GM23338 (cell line): ENCODE measurements at regions not wholly inside any gene's neighbourhood (a gene's known extent, or its start where the extent isn't known, plus 50 kb on each side); places are given as distances from the start of the nearest gene placed in this dataset.

Experiments
- ATAC-seq: fragments of 200-7000 bp; cut with Tn5 transposase; 3 replicates; pipeline ENCODE4 v1.9.1; 2020
- DNase-seq: peaks from one replicate; pipeline ENCODE4 v3.0.0-alpha.2; 2015; ENCODE audit warnings: low spot score
- H2AFZ ChIP-seq: fragments of 200-600 bp; sonication (generic); 2 replicates; pipeline ENCODE4 v1.8.0; 2016; ENCODE audit warnings: antibody characterized with exemption, mild to moderate bottlenecking, moderate library complexity
- H3F3A ChIP-seq: fragments of 200-600 bp; sonication (generic); replicated peaks from 2 replicates; pipeline ENCODE4 v1.8.0; 2017; ENCODE audit warnings: antibody characterized with exemption, mixed run types, low read depth
- H3K27ac ChIP-seq: fragments of 200-600 bp; sonication (generic); 2 replicates; pipeline ENCODE4 v1.6.1; 2016; ENCODE audit warnings: low read depth
- H3K27me3 ChIP-seq: fragments of 200-600 bp; sonication (generic); 2 replicates; pipeline ENCODE4 v1.8.0; 2016; ENCODE audit warnings: mild to moderate bottlenecking, mixed run types, moderate library complexity; ENCODE audit not compliant: insufficient read depth
- H3K36me3 ChIP-seq: fragments of 200-600 bp; sonication (generic); 2 replicates; pipeline ENCODE4 v1.8.0; 2016; ENCODE audit warnings: mild to moderate bottlenecking; ENCODE audit not compliant: insufficient read depth
- H3K4me1 ChIP-seq: fragments of 200-600 bp; sonication (generic); 2 replicates; pipeline ENCODE4 v1.8.0; 2016; ENCODE audit warnings: mild to moderate bottlenecking, moderate library complexity; ENCODE audit not compliant: insufficient read depth
- H3K4me2 ChIP-seq: fragments of 200-600 bp; sonication (generic); 2 replicates; pipeline ENCODE4 v1.7.1; 2017; ENCODE audit warnings: mixed run types
- H3K4me3 ChIP-seq: fragments of 200-600 bp; sonication (generic); 2 replicates; pipeline ENCODE4 v1.6.1; 2016; ENCODE audit warnings: mixed run types
- H3K79me2 ChIP-seq: fragments of 200-600 bp; sonication (generic); replicated peaks from 2 replicates; pipeline ENCODE4 v1.8.0; 2017; ENCODE audit warnings: mild to moderate bottlenecking; ENCODE audit not compliant: insufficient read depth
- H3K9me2 ChIP-seq: fragments of 200-600 bp; sonication (generic); 2 replicates; pipeline ENCODE4 v1.8.0; 2017; ENCODE audit not compliant: insufficient read depth
- H4K20me1 ChIP-seq: fragments of 200-600 bp; sonication (generic); replicated peaks from 2 replicates; pipeline ENCODE4 v1.8.0; 2017; ENCODE audit warnings: mild to moderate bottlenecking; ENCODE audit not compliant: insufficient read depth
- H3K27ac Mint-ChIP-seq: 2 replicates; pipeline ENCODE4 v1.8.0; 2020; ENCODE audit warnings: inconsistent platforms, mild to moderate bottlenecking, moderate library complexity, mixed read lengths
- H3K27me3 Mint-ChIP-seq: 3 replicates; pipeline ENCODE4 v1.8.0; 2022; ENCODE audit warnings: low read depth, mild to moderate bottlenecking, moderate library complexity, mixed read lengths, inconsistent platforms; ENCODE audit not compliant: insufficient read depth, poor library complexity
- H3K36me3 Mint-ChIP-seq: 3 replicates; pipeline ENCODE4 v1.8.0; 2021; ENCODE audit warnings: low read depth, mild to moderate bottlenecking, inconsistent platforms, moderate library complexity, mixed read lengths
- H3K4me1 Mint-ChIP-seq: 3 replicates; pipeline ENCODE4 v1.8.0; 2020; ENCODE audit warnings: mild to moderate bottlenecking, inconsistent platforms, mixed read lengths
- H3K4me3 Mint-ChIP-seq: 3 replicates; pipeline ENCODE4 v1.8.0; 2021; ENCODE audit warnings: moderate library complexity, mild to moderate bottlenecking, inconsistent platforms, mixed read lengths
- H3K9me3 Mint-ChIP-seq: 3 replicates; pipeline ENCODE4 v1.8.0; 2020; ENCODE audit warnings: moderate library complexity, mild to moderate bottlenecking, inconsistent platforms, mixed read lengths
- CREB1 ChIP-seq: fragments of 250-450 bp; sonication (Bioruptor Pico); IDR thresholded peaks from 2 replicates; pipeline ENCODE4 v1.5.0; 2020; ENCODE audit warnings: low read depth, mild to moderate bottlenecking, moderate library complexity
- EZH2 ChIP-seq: fragments of 200-600 bp; sonication (generic); IDR thresholded peaks from one replicate; pipeline ENCODE4 v1.8.0; 2017; ENCODE audit warnings: antibody characterized with exemption, mild to moderate bottlenecking, low read depth; ENCODE audit not compliant: unreplicated experiment
- EZH2phosphoT487 ChIP-seq: fragments of 200-600 bp; sonication (generic); IDR thresholded peaks from one replicate; pipeline ENCODE4 v1.8.1; 2018; ENCODE audit warnings: antibody characterized with exemption; ENCODE audit not compliant: unreplicated experiment
- JUNB ChIP-seq: IDR thresholded peaks from one replicate; pipeline ENCODE4 v1.6.1; 2016; ENCODE audit warnings: antibody characterized with exemption; ENCODE audit not compliant: unreplicated experiment
- NANOG ChIP-seq: IDR thresholded peaks from 2 replicates; pipeline ENCODE4 v1.6.1; 2016; ENCODE audit warnings: antibody characterized with exemption, borderline replicate concordance
- POLR2AphosphoS5 ChIP-seq: IDR thresholded peaks from 2 replicates; pipeline ENCODE4 v1.6.1; 2016; ENCODE audit warnings: antibody characterized with exemption, low read depth
- STAT1 ChIP-seq: IDR thresholded peaks from one replicate; pipeline ENCODE4 v1.6.1; 2016; ENCODE audit warnings: antibody characterized with exemption; ENCODE audit not compliant: unreplicated experiment
- ZNF114 ChIP-seq: fragments of 250-450 bp; sonication (Bioruptor Pico); IDR thresholded peaks from 2 replicates; pipeline ENCODE4 v1.5.0; 2020; ENCODE audit warnings: mild to moderate bottlenecking, moderate library complexity
- ZNF331 ChIP-seq: fragments of 250-450 bp; sonication (Bioruptor Pico); IDR thresholded peaks from 2 replicates; pipeline ENCODE4 v1.5.0; 2020; ENCODE audit warnings: low read depth, mild to moderate bottlenecking, moderate library complexity
- TF ChIP-seq, protein P1 (sequence below): fragments of 250-450 bp; sonication (Bioruptor Pico); IDR thresholded peaks from 2 replicates; pipeline ENCODE4 v1.5.0; 2020; ENCODE audit warnings: mild to moderate bottlenecking, moderate library complexity
- TF ChIP-seq, protein P2 (sequence below), 2 experiments: fragments of 200-600 bp in 1 of 2; sonication (generic) in 1 of 2; conservative IDR thresholded peaks; 2 replicates each; pipeline versions ENCODE4 v1.5.1 to v1.6.1; 2016 to 2017; ENCODE audit warnings: antibody characterized with exemption in 2 of 2, low read depth in 2 of 2, mild to moderate bottlenecking in 2 of 2, moderate library complexity in 1 of 2
- TF ChIP-seq, protein P3 (sequence below): IDR thresholded peaks from one replicate; pipeline ENCODE4 v1.6.1; 2018; ENCODE audit warnings: antibody characterized with exemption; ENCODE audit not compliant: unreplicated experiment
- TF ChIP-seq, protein P4 (sequence below): IDR thresholded peaks from 2 replicates; pipeline ENCODE4 v1.6.1; 2016; ENCODE audit warnings: antibody characterized with exemption

DNA sequence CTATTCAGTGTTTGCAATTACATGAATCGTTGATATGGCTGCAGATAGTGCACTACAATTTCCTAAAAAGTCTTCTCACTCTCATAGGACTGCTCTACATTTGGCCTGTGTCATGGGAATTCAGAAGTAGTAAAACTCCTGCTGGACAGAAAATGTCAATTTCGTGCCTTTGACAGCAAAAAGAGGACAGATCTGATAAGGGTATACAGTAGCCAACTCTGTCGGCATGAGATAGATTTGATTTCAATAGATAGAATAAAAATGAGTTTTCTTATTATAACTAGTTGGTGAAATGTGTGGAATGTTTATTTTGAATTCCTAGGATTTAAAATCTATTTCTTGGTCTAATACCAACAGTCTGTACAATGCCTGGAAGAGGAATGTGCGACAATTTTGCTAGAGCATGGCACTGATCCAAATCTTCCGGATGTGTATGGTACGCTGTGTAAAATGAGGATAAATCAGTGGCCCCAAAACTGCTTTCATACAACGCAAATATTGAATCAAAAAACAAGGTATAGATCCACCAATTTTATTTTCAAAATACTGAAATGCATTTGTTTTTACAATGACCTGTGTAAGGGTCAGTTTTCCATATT lies 133.5 kb upstream of the CDK13 start:
- DNase-seq (no peak), ATAC-seq (no peak)
- Histone ChIP-seq H3K27ac (no peak overlapping the region), H3K36me3 (no peaks in the 10 kb centered on the region), H2AFZ (peak overlapping the region; percentile 80; the same call in 1 of the 2 replicates), H3K9me2 (no peaks in the 10 kb centered on the region; the same call in 1 of the 2 replicates), H3K27me3 (no peaks in the 10 kb centered on the region), H3K4me2 (no peak overlapping the region), H3K4me3 (no peak overlapping the region), H3K4me1 (no peaks in the 10 kb centered on the region), H3K79me2 (no peaks in the 10 kb centered on the region), H4K20me1 (no peaks in the 10 kb centered on the region; the same call in 1 of the 2 replicates), H3F3A (no peaks in the 10 kb centered on the region)
- H3K9me3 Mint-ChIP-seq = no peaks in the 10 kb centered on the region
- peaks cover 4% of the 10 kb centered on the region for H3K27me3 Mint-ChIP-seq
- no peaks in the 10 kb centered on the region; the same call in 2 of the 3 replicates for H3K4me1 Mint-ChIP-seq
- TF ChIP-seq, protein P1, sequence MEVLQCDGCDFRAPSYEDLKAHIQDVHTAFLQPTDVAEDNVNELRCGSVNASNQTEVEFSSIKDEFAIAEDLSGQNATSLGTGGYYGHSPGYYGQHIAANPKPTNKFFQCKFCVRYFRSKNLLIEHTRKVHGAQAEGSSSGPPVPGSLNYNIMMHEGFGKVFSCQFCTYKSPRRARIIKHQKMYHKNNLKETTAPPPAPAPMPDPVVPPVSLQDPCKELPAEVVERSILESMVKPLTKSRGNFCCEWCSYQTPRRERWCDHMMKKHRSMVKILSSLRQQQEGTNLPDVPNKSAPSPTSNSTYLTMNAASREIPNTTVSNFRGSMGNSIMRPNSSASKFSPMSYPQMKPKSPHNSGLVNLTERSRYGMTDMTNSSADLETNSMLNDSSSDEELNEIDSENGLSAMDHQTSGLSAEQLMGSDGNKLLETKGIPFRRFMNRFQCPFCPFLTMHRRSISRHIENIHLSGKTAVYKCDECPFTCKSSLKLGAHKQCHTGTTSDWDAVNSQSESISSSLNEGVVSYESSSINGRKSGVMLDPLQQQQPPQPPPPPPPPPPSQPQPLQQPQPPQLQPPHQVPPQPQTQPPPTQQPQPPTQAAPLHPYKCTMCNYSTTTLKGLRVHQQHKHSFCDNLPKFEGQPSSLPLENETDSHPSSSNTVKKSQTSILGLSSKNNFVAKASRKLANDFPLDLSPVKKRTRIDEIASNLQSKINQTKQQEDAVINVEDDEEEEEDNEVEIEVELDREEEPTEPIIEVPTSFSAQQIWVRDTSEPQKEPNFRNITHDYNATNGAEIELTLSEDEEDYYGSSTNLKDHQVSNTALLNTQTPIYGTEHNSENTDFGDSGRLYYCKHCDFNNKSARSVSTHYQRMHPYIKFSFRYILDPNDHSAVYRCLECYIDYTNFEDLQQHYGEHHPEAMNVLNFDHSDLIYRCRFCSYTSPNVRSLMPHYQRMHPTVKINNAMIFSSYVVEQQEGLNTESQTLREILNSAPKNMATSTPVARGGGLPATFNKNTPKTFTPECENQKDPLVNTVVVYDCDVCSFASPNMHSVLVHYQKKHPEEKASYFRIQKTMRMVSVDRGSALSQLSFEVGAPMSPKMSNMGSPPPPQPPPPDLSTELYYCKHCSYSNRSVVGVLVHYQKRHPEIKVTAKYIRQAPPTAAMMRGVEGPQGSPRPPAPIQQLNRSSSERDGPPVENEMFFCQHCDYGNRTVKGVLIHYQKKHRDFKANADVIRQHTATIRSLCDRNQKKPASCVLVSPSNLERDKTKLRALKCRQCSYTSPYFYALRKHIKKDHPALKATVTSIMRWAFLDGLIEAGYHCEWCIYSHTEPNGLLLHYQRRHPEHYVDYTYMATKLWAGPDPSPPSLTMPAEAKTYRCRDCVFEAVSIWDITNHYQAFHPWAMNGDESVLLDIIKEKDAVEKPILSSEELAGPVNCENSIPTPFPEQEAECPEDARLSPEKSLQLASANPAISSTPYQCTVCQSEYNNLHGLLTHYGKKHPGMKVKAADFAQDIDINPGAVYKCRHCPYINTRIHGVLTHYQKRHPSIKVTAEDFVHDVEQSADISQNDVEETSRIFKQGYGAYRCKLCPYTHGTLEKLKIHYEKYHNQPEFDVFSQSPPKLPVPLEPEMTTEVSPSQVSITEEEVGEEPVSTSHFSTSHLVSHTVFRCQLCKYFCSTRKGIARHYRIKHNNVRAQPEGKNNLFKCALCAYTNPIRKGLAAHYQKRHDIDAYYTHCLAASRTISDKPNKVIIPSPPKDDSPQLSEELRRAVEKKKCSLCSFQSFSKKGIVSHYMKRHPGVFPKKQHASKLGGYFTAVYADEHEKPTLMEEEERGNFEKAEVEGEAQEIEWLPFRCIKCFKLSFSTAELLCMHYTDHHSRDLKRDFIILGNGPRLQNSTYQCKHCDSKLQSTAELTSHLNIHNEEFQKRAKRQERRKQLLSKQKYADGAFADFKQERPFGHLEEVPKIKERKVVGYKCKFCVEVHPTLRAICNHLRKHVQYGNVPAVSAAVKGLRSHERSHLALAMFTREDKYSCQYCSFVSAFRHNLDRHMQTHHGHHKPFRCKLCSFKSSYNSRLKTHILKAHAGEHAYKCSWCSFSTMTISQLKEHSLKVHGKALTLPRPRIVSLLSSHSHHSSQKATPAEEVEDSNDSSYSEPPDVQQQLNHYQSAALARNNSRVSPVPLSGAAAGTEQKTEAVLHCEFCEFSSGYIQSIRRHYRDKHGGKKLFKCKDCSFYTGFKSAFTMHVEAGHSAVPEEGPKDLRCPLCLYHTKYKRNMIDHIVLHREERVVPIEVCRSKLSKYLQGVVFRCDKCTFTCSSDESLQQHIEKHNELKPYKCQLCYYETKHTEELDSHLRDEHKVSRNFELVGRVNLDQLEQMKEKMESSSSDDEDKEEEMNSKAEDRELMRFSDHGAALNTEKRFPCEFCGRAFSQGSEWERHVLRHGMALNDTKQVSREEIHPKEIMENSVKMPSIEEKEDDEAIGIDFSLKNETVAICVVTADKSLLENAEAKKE (CRISPR knock-in tag) = no peak
- TF ChIP-seq JUNB = no peak
- TF ChIP-seq CREB1 (CRISPR knock-in tag) = no peak
- no peak for TF ChIP-seq STAT1
- no peak for TF ChIP-seq ZNF331
- TF ChIP-seq, protein P2, sequence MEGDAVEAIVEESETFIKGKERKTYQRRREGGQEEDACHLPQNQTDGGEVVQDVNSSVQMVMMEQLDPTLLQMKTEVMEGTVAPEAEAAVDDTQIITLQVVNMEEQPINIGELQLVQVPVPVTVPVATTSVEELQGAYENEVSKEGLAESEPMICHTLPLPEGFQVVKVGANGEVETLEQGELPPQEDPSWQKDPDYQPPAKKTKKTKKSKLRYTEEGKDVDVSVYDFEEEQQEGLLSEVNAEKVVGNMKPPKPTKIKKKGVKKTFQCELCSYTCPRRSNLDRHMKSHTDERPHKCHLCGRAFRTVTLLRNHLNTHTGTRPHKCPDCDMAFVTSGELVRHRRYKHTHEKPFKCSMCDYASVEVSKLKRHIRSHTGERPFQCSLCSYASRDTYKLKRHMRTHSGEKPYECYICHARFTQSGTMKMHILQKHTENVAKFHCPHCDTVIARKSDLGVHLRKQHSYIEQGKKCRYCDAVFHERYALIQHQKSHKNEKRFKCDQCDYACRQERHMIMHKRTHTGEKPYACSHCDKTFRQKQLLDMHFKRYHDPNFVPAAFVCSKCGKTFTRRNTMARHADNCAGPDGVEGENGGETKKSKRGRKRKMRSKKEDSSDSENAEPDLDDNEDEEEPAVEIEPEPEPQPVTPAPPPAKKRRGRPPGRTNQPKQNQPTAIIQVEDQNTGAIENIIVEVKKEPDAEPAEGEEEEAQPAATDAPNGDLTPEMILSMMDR (conservative IDR thresholded peaks at IDR 0.05; ENCODE audit: low read depth in 2 of 2) = no peak
- TF ChIP-seq, protein P3, sequence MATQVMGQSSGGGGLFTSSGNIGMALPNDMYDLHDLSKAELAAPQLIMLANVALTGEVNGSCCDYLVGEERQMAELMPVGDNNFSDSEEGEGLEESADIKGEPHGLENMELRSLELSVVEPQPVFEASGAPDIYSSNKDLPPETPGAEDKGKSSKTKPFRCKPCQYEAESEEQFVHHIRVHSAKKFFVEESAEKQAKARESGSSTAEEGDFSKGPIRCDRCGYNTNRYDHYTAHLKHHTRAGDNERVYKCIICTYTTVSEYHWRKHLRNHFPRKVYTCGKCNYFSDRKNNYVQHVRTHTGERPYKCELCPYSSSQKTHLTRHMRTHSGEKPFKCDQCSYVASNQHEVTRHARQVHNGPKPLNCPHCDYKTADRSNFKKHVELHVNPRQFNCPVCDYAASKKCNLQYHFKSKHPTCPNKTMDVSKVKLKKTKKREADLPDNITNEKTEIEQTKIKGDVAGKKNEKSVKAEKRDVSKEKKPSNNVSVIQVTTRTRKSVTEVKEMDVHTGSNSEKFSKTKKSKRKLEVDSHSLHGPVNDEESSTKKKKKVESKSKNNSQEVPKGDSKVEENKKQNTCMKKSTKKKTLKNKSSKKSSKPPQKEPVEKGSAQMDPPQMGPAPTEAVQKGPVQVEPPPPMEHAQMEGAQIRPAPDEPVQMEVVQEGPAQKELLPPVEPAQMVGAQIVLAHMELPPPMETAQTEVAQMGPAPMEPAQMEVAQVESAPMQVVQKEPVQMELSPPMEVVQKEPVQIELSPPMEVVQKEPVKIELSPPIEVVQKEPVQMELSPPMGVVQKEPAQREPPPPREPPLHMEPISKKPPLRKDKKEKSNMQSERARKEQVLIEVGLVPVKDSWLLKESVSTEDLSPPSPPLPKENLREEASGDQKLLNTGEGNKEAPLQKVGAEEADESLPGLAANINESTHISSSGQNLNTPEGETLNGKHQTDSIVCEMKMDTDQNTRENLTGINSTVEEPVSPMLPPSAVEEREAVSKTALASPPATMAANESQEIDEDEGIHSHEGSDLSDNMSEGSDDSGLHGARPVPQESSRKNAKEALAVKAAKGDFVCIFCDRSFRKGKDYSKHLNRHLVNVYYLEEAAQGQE = no peak
- no peak for TF ChIP-seq EZH2
- TF ChIP-seq NANOG = no peak
- TF ChIP-seq, protein P4, sequence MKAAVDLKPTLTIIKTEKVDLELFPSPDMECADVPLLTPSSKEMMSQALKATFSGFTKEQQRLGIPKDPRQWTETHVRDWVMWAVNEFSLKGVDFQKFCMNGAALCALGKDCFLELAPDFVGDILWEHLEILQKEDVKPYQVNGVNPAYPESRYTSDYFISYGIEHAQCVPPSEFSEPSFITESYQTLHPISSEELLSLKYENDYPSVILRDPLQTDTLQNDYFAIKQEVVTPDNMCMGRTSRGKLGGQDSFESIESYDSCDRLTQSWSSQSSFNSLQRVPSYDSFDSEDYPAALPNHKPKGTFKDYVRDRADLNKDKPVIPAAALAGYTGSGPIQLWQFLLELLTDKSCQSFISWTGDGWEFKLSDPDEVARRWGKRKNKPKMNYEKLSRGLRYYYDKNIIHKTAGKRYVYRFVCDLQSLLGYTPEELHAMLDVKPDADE = no peak
- TF ChIP-seq EZH2phosphoT487 = no peak
- TF ChIP-seq POLR2AphosphoS5 = no peak
- no peak for TF ChIP-seq ZNF114 (CRISPR knock-in tag)
- H3K4me3 Mint-ChIP-seq = no peak overlapping the region
- no peak overlapping the region for H3K27ac Mint-ChIP-seq
- H3K36me3 Mint-ChIP-seq = no peaks in the 10 kb centered on the region
